ENCODE measurements at regions not wholly inside any gene's neighbourhood (a gene's known extent, or its start where the extent isn't known, plus 50 kb on each side); places are given as distances from the start of the nearest gene placed in this dataset.

GRCh38 chr16:74107795-74108610, 188.6 kb upstream of the PSMD7 start:
- no peak overlapping the region for H3K27ac ChIP-seq
- in situ Hi-C loops (cut with MboI; ENCODE audit: low pct_ligation_motif_present in 1 of 4, low pct_unique_long_range_greater_than_20kb in 1 of 4, low sequenced_read_pairs in 3 of 4) = no loop called here
- peak; percentile 63 for DNase-seq
- H3K9me3 ChIP-seq = no peaks in the 10 kb centered on the region
- H3K4me1 ChIP-seq = no peaks in the 10 kb centered on the region
- H3K27me3 ChIP-seq = no peaks in the 10 kb centered on the region
- peak overlapping the region in 2 of 4 donors; percentile 13 to 30 for H3K4me3 ChIP-seq
- 34 to 36% methylated on average over 14 to 18 of the region's 18 CpGs for WGBS, 2 donors (ENCODE audit: low coverage in 1 of 2)
- peak; percentile 36 to 58 (median 47) for TF ChIP-seq CTCF (IDR thresholded peaks at IDR 0.05)
- TF ChIP-seq POLR2AphosphoS5 (IDR thresholded peaks at IDR 0.05) = no peak
- no peak for TF ChIP-seq POLR2A (IDR thresholded peaks at IDR 0.05)
- TF ChIP-seq EP300 (IDR thresholded peaks at IDR 0.05; ENCODE audit: low read depth) = no peak
- intact Hi-C loops (cut with DNase I; ENCODE audit: low total_unique reads) = loop anchor here (10.0 kb wide), 1 partner anchor 1153 kb away; no protein-coding TSS in a partner anchor
- no peaks in the 10 kb centered on the region for H3K36me3 ChIP-seq

GRCh38 chr16:74104022-74104421, 192.6 kb upstream of the PSMD7 start:
- TF ChIP-seq POLR2A (IDR thresholded peaks at IDR 0.05) (no peak), POLR2AphosphoS5 (IDR thresholded peaks at IDR 0.05) (no peak), CTCF (IDR thresholded peaks at IDR 0.05) (no peak), EP300 (IDR thresholded peaks at IDR 0.05; ENCODE audit: low read depth) (no peak)
- intact Hi-C loops (cut with DNase I; ENCODE audit: low total_unique reads) = loop anchor here (10.0 kb wide), 1 partner anchor 1149 kb away; no protein-coding TSS in a partner anchor
- Histone ChIP-seq H3K27me3 (no peaks in the 10 kb centered on the region), H3K4me1 (no peaks in the 10 kb centered on the region), H3K27ac (no peak overlapping the region), H3K4me3 (no peak overlapping the region), H3K36me3 (no peaks in the 10 kb centered on the region), H3K9me3 (no peaks in the 10 kb centered on the region)
- DNase-seq = no peak
- WGBS, 2 donors (ENCODE audit: low coverage in 1 of 2) = 0 to 21% methylated on average over 1 to 2 of the region's 2 CpGs
- in situ Hi-C loops (cut with MboI; ENCODE audit: low pct_ligation_motif_present in 1 of 4, low pct_unique_long_range_greater_than_20kb in 1 of 4, low sequenced_read_pairs in 3 of 4) = no loop called here

- Histone ChIP-seq H3K36me3 (no peaks in the 10 kb centered on the region), H3K9me3 (no peaks in the 10 kb centered on the region), H3K4me1 (no peaks in the 10 kb centered on the region), H3K4me3 (no peak overlapping the region), H3K27ac (no peak overlapping the region), H3K27me3 (no peaks in the 10 kb centered on the region)
- no peak for DNase-seq
- 15 to 21% methylated on average over 1 of the region's 1 CpG for WGBS, 2 donors (ENCODE audit: low coverage in 1 of 2)
- no peak for TF ChIP-seq CTCF (IDR thresholded peaks at IDR 0.05)
- TF ChIP-seq POLR2A (IDR thresholded peaks at IDR 0.05) = no peak
- TF ChIP-seq POLR2AphosphoS5 (IDR thresholded peaks at IDR 0.05) = no peak
- no peak for TF ChIP-seq EP300 (IDR thresholded peaks at IDR 0.05; ENCODE audit: low read depth)
- intact Hi-C loops (cut with DNase I; ENCODE audit: low total_unique reads) = loop anchor here (10.0 kb wide), 1 partner anchor 1147 kb away; no protein-coding TSS in a partner anchor
- in situ Hi-C loops (cut with MboI; ENCODE audit: low pct_ligation_motif_present in 1 of 4, low pct_unique_long_range_greater_than_20kb in 1 of 4, low sequenced_read_pairs in 3 of 4) = no loop called here
These were observed 195.1 kb upstream of the PSMD7 start for GRCh38 chr16:74101379-74102137.
